NCI-H82 treated with DMSO at 0.1 percent for 48 hours (cell line): ENCODE measurements at regions not wholly inside any gene's neighbourhood (a gene's known extent, or its start where the extent isn't known, plus 50 kb on each side); places are given as distances from the start of the nearest gene placed in this dataset.

ENCODE experiments used
- DNase-seq: peaks from one replicate; lab custom pipeline; 2025; ENCODE audit not compliant: unreplicated experiment; lab: John Stamatoyannopoulos, UW

DNA sequence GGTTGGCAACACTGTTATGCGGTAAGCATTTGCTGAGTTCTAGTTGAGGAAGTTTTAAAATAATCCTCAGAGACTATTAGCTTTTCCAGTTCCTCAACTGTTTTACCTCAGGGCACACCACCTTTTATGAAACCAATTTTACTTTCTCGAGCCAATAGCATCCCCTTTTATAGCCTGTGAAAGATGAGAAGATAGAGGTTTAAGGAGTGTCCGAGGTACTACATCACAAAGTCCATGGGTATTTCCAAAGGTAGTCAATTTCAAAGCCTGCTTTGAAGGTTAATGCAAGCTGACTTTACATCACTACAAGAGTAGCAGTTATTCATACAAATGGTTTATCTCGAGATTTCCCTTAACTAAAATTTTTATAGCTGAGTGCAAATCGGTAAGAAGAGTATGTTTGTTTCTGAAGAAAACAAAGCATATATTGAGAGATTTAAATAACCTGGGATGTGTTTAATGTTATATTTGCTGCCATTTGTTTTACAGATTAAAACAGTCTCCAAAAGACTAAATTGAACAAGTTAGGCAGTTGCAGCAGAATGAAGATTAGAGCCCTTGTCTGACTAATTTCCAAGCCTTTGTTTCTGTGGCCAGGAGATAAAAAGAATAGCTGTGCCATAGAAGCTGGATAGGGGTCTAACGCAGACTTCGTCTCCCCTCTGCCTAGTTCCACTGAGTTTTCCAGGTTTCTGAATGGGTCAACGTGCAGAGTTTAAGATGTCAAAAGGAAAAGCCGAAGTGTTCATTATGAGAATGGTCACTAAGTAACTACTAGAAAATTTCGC is 74.7 kb upstream of the TRPC4 start:
- no peak for DNase-seq

GRCh38 chr13:37942929-37943328 is 73.4 kb upstream of the TRPC4 start:
- no peak for DNase-seq

DNA sequence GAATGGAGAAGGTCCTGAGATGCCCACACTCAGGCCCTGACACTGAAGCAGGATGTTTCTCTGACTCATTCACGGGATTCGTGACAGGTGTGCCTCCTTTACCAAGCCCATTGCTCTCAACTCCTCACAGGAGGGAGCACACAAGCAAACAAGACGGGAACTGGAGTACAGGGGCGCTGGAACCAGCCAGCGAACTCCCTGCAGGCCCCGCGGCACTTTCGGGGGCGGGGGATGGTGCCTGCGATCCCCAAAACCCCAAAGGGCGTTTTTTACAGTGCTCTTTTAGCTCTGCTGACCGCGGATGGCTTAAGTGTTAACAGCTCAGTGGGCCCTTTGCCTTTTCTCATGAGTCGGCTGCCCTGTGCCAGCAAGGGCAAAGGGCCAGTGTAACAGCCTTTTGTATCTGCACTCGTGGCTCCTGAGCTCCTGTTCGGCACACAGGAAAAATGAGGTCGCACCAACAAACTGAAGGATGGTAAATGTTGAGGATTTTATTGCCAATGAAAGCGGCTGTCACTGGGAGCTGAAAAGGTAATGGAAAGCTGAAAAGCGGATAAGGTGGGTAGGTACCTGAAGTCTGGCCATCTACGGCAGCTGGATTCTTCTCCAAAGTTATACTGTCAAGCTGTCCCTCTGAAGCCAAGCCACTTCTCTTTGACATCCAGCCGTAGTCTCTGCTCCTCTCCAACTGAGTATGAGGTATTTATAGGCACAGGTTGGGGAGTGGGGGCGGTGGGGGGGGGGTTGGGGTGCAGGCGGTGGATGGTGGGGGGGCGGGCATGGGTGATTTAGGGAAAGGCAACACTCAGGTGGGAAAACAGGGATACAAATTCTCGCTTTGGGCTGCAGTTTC is 65.0 kb upstream of the TRPC4 start:
- no peak for DNase-seq

GRCh38 chr13:37929308-37929707 is 59.7 kb upstream of the TRPC4 start:
- no peak for DNase-seq

DNA sequence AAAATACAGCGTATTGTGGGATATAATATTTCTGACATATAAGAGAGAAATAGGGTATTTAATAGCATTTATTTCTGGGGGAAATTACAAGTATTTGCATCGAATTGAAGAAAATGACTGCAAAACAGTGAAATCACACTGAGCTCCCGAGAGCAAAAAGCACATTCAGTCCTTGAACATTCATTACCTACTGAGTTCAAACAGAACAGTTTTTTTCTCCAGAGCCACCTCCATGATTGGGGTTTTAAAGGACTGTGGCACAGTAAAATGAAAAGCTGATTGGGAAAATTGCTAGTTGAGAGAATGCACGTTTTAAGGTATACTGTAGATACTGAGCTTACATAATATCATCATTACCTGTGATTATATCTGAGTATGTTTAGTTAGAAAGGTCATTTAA is 58.0 kb upstream of the TRPC4 start:
- no peak for DNase-seq

- DNase-seq, result no peak
Observed at GRCh38 chr13:37925878-37926473, 56.4 kb upstream of the TRPC4 start.

DNA sequence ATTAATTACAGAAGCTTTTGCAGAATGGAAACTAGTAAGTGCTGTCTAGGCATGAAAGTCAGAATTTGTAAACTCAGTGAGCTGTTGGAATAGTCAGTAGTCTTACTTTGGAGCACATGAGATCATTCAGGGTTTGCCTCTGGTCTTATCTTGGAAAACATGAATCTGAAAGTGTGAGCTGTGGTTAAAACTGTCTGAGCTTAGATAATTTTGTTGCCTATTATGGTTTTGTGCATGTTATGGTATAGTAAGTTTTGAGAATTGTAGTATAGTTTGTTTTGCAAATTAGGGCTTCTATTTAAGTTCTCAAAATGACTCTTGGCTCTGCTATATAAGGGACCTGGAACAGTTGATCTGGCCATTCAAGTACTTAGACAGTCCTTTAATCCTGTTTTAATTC is 53.7 kb upstream of the TRPC4 start:
- DNase-seq, result no peak

DNA sequence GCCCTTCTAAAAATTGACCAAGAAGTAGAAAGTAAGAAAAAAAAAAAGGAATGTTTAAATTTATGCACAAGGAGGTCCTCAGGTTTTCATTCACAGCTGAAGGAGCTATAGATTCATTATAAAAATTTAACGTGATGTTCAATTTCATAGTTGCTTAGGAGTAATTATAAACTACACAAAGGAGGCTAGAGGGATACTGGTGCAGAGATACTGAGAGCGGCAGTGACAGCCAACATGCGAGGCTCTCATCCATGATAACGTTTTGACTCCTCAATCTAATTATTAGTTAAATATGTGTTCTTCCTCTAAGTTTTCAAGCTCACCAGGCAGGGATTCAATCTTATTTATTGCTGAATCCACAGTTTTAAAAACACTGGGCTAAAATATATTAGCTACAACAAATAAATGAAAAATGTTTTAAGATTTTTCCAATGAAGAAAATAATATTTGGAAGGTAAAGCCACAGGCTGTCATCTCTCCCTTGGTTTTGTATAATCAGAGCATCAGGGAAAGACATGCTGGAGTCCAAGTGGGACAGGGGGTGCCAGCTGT is 49.8 kb upstream of the TRPC4 start:
- DNase-seq, result no peak
